GM19240 (cell line): ENCODE measurements at regions not wholly inside any gene's neighbourhood (a gene's known extent, or its start where the extent isn't known, plus 50 kb on each side); places are given as distances from the start of the nearest gene placed in this dataset.
A peak's percentile ranks its signal among the peaks of the same experiment; 100 is the strongest.
"Not testable (repeated sequence)": the region's sequence is repeated elsewhere in the genome, so short reads cannot be mapped to it uniquely, and the experiment has no call there.

Source experiments
- DNase-seq: peaks from one replicate; pipeline ENCODE4 v3.0.0; 2011; ENCODE audit warnings: low spot score; ENCODE audit not compliant: insufficient read length

DNA sequence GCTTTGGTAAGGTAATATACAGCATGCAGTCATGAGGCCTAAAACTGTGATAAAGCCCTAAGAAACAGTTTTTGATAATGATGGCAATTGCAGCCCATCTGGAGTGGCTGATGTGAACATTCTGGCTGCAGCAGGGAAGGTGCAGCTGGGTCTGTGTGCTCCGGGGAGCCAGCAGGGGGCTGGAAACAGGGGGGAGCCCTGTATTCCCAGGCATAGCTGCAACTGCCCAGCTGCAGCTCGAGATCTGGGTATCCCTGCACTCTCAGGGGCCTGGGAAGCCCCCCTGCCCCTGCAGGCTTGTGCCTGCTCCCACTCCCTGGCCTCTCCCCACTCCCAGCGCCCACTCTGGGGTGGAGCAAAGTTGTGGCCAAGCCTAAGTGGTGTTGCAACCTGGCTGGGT is 95.6 kb downstream of the RRAGB start:
- no peak for DNase-seq

DNA sequence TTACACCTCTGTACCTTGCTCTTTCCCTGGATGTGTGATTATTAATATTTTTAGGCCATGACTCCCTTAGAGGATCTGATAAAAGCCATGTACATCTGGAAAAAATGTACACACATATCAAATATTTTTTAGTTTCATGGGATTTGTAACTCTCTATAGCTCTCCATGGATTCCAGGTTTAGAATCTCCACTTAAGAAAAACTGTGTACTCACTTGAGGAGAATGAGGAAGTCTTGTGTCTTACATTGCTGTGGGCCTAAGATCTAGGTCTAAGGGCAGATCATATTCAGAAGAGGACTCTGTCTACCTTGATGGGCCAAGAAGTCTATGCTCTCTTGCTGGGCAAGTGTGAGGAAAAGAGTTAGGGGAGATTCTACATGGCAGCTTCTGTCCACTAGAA is 98.0 kb downstream of the RRAGB start:
- DNase-seq = no peak

DNA sequence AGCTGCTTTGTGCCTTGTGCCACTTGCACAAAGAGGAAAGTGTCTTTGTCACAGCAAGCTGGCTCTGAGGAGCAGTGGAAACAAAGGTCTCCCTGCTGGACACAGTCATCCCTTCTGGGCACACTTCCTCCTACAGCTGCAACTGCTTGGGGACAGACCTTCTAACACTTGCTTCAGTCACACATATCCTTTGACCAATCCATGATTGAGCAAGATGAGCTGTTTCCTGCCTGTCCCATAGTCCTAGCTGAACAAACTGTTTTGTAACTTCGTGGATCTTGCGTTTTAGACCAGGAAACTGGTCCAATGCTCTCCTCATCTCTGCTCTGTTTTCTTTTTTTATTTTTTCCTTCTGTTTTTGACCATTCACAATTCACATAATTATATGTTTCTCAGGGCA is 98.5 kb downstream of the RRAGB start:
- DNase-seq = no peak

DNA sequence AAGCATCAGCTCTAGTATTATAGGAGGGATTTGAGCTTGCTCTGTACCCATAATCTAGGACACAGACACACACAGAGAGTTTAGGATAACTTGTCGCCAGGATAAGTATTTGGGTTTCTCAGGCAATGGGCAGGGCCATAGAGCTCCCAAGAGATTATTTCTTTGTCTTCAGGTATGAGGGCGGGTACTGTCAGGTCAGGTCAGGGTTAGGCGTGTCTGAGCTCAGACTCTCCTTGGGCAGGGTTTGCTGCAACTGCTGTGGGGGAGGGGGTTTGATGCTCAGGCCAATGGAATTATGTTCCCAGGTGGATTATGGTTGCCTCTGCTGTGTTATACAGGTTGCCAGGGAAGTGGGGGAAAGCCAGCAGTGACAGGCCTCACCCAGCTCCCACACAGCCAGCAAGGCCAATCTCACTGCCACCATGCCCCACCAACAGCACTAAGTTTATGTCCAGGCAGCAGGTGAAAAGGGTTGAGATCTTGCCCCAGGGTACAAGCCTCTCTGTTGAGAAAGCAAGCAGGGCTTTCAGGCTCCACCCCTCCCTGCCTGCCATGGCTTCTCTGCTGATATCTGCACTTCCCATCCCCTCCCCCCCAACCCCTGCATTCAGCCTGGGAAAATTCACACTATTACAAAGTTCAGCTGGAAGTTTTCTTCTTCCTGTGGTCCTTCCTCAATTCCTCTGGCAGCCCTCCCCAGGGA is 101.3 kb downstream of the RRAGB start:
- no peak for DNase-seq

DNA sequence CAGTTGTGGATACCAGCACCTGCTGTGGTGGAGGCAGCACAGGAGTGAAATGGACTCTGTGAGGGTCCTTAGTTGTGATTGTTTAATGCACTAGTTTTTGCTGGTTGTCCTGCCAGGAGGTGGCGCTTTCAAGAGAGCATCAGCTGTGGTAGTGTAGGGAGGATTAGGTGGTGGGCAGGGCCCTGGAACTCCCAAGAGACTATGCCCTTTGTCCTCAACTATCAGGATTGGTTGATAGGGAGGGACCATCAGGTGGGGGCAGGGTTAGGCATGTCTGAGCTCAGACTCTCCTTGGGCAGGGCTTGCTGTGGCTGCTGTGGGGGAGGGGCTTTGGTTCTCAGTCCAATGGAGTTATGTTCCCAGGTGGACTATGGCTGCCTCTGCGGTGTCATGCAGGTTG is 121.9 kb downstream of the RRAGB start:
- no peak for DNase-seq

DNA sequence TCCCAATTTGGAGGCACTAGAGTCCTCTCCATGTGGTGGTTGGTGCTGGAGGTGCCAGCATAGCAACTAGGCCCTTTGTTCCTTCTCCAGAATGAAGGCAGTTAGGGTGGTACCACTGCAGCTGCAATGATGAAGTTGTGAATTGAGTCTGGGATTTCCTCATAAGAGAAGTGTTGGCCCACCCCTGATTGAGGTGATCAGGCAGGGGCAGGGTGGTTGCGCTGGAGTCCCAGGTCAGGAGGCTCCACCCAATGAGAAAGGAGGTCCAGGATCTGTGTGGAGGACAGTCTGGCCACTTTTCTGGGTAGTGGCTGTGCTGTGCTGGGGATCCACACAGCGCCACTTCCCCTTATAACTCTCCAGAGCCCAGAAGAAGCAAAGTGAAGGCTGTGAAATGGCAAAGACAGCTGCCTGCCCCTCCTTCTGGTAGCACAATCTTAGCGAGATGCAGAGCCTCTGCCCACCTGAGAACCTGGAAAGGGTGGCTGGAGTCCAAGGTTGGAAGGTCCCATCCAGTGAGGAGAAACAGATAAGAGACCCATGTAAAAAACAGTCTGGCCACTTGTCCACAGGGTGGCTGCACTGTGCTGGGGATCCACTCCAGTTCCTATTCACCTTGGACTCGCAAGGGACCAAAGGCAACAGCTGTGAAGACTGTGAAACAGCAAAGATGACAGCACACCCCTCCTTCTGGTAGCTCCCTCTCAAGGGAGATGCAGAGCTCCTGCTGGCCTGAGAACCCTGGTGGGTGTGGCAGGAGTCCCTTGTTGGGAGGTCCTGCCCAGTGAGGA is 124.6 kb downstream of the RRAGB start:
- DNase-seq = no peak

DNA sequence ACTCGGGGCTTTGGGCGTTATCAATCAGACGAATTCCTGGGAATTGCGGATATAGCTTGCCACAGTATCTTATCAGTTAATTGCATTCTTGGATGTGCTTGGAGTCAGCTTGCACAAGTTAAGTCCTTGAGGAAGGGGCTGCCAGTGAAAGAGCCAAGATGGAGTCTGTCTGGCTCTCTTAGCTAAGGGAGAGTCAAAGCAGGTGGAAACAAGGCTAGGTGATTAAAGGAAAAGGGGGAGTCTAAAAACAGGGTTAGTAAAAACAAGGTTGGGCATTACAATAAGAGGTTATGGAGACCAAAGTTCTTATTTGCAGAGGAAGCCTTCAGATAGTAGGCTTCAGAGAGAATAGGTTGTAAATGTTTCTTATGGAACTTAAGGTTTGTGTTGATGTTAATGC is 149.2 kb downstream of the RRAGB start:
- not testable (repeated sequence) for DNase-seq

DNA sequence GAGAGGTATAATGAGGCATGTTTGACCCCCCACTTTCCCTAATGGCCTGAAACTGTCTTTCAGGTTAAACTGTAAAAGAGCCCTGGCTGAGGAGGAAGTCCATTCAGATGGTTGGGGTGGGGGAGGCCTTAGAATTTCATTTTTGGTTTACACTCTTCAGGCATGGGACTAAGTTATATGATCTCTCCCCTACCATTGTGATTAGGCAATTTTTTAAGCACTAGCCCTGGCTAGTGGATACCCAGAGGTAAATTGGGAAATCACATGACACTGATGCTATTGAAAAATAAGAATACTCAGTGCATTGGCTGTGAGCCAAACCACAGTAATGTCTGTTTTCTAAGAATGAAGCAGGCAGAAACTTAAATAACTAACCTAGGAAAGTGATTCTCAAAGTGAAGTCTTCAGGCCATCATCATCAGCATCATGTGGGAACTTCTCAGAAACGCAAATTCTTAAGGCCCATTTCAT is 149.7 kb downstream of the RRAGB start:
- DNase-seq = no peak

DNA sequence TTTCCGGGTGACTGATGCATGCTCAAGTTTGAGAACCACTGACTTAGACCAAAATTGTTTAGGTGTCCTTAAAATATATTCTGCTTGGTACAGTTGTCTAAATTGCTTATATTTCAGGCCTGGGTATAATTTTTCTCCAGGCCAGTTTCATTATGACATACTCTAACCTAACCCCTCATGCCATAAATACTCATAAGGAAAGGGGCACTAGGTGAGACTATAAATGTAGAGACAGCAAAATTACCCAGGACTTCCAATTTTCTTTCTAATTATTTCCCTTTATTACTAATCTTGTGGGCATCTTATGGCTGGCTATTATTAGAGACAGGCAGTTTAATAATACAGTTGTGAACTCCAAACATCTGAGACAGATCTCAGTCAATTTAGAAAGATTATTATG is 150.2 kb downstream of the RRAGB start:
- no peak for DNase-seq

DNA sequence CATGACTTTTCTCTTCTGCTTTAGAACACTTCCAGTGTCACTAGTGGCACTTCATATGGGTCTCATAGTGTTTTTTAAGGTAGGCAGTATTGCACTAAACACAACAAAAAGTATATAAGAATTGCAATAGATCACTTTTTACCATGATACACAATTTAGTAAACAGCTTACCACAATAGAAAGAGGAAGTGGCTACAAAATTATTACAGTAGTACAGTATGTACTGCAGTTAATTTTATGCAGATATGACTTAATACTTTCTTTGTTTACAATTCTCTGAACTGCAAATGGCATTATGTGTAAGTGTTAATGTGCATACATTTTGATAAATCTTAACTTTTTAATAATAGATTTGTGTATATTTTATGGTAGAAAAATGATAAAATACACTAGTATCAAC is 157.3 kb downstream of the RRAGB start:
- DNase-seq = no peak

DNA sequence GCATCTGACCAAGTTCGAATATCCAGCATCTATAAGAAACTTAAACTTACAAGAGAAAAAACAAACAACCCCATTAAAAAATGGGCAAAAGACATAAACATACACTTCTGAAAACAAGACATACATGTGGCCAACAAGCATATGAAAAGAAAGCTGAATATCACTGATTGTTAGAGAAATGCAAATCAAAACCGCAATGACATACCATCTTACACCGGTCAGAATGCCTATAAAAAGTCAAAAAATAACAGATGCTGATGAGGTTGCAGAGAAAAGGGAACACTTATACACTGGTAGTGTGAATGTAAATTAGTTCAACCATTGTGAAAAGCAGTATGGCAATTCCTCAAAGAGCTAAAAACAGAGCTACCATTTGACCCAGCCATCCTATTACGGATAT is 166.0 kb downstream of the RRAGB start:
- DNase-seq = not testable (repeated sequence)

DNA sequence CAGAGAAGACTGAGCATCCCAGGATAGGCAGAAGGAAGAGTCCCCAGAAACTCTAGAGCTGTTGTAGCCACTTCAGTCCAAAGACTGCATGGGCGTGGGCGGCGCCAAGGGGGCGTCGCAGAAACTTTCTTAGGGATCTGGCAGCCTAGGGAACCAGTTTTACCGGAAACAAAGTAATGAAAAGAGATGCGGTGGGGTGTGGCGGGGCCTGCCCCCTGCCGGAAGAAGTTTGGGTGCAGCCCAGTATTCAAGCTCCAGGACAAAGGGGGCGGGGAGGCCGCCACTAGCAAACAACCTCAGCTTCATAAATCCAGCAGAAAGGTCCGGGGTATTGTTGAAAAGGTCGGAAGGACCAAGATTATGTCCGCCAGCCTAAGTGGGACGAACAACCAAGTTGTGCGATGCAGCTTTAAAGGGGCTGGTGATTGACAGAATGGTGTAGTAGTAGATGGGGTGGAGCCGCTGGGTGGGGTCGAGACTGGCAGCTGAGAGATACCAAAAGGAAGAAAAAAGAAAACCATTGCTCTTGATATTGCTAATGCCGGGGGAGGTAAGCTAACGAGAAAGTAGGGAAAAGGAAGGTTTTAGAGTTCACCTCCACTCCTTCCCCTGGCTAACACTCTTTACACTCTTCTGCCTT is 190.5 kb downstream of the RRAGB start:
- no peak for DNase-seq

DNA sequence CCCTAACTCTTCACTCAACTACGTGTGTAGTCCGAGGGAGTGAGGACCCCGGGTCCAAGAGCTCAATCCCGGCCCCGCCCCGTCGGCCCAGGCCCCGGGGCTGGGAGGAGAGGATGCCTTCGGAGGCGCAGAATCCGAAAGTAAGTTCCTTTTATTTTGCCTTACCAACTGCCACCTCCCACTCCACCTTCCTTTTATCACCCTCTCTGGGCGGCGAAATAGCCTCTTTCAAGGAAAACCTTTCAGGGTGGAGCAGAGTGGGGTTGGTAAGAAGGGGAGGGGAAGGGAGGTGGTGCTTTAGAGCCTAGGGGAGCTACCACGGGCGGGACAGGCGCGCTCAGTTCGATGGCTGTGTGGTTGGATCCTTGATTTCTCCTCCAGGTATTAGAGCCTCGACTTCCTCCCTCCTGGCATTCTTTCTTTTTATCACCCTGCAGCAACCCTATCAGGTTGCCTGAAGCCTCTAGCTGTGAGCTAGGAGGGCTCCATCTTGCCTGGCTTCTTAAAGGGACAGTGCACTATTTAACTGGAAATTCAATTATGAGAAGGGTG is 191.2 kb downstream of the RRAGB start:
- no peak for DNase-seq

DNA sequence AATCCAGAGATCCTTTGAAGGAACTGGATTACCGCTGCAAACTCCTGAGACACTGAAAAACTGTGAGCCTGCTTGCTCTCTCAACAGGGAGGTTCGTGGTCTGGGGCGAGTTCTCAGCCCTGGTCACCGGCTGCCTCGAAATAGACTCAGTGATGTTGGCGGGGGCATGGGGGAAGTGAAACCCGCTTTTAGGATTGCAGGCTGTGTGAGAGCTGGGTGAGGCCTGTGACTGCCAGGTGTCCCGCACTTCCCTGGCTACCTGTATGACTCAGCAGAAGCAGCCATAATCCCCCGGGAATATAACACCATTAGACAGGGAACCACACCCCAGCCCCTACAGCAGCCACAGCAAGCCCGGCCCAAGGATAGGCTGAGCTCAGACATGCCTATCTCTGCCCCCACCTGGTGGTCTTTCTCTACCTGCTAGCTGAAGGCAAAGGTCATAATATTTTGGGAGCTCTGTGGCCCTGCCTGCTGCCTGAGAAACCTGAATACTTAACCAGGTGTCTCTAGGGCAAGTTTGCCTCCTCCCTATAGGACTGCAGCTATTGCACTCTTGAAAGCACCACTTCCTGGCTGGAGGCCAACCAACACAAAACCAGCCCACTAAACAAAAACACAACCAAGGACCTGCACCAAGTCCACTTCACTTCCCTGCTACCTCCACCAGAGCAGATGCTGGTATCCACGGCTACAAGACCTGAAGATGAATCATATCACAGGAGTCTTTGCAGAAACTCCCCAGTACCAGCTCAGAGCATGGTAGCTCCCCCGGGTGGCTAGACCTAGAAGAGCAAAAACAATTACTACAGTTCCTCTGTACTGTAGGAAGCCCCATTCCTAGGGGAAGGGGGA is 202.0 kb downstream of the RRAGB start:
- DNase-seq = peak; percentile 8

DNA sequence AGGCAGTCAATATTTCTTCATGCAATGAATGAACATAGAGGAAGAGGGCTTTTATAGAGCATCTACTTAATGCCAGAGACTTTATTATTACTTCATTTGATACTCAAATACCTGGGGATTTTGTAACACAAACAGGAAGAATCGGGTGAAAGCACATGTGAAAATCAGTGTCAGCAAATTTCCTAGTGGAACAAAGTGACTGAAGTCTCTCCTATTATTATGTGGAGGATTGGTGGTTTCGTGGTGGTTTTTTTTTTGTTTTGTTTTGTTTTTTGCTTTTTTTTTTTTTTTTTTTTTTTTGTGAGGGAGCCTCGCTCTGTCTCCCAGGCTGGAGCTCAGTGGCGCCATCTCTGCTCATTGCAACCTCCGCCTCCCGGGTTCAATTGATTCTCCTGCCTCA is 207.0 kb downstream of the RRAGB start:
- DNase-seq = no peak

DNA sequence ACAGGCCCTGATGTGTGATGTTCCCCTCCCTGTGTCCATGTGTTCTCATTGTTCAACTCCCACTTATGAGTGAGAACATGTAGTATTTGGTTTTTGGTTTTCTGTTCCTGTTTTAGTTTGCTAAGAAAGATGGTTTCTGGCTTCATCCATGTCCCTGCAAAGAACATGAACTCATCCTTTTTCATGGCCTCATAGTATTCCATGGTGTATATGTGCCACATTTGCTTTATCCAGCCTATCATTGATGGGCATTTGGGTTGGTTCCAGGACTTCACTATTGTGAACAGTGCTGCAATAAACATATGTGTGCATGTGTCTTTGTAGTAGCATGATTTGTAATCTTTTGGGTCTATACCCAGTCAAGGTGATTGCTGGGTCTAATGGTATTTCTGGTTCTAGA is 211.0 kb downstream of the RRAGB start:
- DNase-seq = not testable (repeated sequence)
